Epithelial cell of esophagus (primary cell): ENCODE measurements at regions not wholly inside any gene's neighbourhood (a gene's known extent, or its start where the extent isn't known, plus 50 kb on each side); places are given as distances from the start of the nearest gene placed in this dataset.

Experiments used
- DNase-seq: peaks from one replicate; pipeline ENCODE4 v3.0.0; 2010; ENCODE audit warnings: low read depth
- H3K4me3 ChIP-seq: 2 replicates; pipeline ENCODE4 v1.5.1; 2011; ENCODE audit warnings: mild to moderate bottlenecking, low read length, control low read depth
- TF ChIP-seq, protein P1 (sequence below): IDR thresholded peaks from 2 replicates; pipeline ENCODE4 v1.5.1; 2011; ENCODE audit warnings: low read depth, mild to moderate bottlenecking, low read length, control low read depth, inconsistent platforms; ENCODE audit not compliant: insufficient read depth; ENCODE audit errors: missing control alignments

DNA sequence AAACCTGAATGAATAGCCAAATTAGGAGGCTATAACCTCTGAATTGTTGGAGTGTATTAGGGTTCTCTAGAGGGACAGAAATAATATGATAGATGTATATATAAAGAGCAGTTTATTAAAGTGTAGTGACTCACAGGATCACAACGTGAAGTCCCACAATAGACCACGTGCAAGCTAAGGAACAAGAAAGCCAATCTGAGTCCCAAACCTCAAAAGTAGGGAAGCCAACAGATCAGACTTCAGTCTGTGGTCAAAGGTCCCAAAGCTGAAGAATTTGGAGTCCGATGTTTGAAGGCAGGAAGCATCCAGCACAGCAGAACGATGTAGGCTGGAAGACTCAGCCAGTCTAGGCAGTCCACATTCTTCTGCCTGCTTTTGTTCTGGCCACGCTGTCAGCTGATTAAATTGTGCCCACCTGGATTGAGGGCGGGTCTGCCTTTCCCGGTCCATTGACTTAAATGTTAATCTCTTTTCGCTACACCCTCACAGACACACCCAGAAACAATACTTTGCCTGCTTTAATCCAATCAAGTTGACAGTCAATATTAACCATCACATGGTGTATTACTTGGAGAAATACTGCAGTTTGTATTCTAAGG is 550.6 kb downstream of the CDH10 start:
- TF ChIP-seq, protein P1, sequence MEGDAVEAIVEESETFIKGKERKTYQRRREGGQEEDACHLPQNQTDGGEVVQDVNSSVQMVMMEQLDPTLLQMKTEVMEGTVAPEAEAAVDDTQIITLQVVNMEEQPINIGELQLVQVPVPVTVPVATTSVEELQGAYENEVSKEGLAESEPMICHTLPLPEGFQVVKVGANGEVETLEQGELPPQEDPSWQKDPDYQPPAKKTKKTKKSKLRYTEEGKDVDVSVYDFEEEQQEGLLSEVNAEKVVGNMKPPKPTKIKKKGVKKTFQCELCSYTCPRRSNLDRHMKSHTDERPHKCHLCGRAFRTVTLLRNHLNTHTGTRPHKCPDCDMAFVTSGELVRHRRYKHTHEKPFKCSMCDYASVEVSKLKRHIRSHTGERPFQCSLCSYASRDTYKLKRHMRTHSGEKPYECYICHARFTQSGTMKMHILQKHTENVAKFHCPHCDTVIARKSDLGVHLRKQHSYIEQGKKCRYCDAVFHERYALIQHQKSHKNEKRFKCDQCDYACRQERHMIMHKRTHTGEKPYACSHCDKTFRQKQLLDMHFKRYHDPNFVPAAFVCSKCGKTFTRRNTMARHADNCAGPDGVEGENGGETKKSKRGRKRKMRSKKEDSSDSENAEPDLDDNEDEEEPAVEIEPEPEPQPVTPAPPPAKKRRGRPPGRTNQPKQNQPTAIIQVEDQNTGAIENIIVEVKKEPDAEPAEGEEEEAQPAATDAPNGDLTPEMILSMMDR = no peak
- no peak for DNase-seq
- no peak overlapping the region for H3K4me3 ChIP-seq

DNA sequence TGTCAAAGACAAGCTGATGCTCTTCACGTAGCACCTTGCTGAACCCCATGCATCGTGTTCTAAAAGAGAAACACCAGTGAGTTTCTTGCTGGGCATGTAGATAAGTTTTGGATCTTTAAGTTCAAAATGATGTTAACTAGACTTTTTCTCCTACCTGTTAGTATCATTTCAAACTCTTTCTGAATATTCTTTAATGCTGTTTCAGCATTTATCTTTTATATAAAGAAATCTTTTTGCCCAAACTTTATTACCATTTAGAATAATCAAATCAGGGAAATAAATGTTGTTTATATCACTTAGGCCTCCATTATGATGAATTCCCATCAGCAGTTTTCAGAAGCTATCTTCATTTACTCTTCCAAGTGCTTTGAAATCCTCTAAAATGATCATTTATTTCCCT is 542.8 kb downstream of the CDH10 start:
- TF ChIP-seq, protein P1 = no peak
- DNase-seq = no peak
- no peak overlapping the region for H3K4me3 ChIP-seq

DNA sequence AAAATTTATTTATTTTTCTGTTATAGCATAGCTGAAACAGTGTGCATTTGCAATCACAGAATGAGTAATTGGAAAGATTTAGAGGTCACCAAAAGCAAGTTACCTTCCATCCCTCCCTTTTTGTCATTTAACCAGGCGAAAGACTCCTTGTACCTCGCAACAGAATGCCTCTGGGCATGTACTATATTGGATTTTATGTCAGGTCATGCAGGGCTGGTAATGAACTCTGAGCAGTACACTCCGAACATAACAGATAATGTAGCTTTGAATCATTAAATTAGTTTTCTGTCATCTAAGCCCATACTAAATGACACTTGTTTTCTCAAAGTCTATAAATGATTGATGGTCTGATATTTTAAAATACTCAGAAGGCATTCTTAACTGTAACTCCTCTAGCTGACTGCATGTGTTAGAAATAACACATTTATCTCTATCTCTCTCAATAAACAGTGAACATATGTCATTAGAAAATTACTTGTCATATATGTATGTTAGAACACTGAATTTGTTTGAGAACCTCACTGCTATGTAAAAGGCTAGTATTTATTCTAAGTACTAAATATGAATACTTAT is 541.2 kb downstream of the CDH10 start:
- no peak overlapping the region for H3K4me3 ChIP-seq
- TF ChIP-seq, protein P1 = no peak
- no peak for DNase-seq

DNA sequence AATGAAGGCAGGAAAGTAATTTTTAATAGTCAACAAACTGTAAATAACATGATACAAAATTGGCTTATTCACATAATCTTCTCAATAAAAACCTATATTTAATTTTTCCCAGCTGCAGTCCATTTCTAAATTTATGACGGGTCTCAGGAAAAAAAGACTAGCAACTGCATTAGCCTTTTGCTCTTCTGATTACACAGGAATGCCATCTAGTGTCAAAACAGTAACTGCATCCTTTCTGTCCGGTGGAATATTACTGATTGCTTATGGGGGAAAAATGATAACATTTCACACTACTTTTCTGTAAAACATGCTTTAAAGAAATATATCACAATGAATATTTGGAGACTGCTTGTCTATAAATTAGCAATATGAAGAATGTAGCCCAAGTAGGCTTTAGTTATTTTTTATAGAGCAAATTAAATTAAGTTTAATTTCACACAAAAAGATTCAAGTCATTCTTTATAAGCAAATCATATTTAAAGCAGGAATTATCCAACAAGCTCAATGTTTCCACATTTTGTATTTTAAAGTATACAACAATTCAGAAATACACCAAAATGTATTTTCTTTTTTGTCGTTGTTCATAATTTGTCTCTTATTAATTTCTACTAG is 534.7 kb downstream of the CDH10 start:
- TF ChIP-seq, protein P1 = peak; percentile 63
- no peak overlapping the region for H3K4me3 ChIP-seq
- peak; percentile 47 for DNase-seq

DNA sequence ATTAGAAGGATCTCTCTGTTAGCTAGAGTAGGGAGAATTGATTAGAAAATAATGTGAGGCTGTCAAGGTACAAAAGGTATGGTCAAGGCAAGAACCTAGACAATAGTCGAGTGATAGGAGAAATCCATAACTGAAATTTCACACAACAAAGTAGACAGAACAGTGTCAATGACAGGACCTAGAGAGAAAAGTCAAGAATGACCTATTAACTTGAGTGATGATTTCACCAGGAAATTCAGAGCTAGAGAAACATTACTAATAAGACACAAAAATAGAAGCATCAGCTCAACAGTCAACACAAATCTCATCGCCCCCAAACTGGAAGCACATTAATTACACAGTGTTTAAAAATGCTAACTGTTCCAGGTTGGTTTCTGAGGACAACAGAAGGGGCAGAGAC is 532.4 kb downstream of the CDH10 start:
- no peak overlapping the region for H3K4me3 ChIP-seq
- no peak for DNase-seq
- TF ChIP-seq, protein P1 = no peak

DNA sequence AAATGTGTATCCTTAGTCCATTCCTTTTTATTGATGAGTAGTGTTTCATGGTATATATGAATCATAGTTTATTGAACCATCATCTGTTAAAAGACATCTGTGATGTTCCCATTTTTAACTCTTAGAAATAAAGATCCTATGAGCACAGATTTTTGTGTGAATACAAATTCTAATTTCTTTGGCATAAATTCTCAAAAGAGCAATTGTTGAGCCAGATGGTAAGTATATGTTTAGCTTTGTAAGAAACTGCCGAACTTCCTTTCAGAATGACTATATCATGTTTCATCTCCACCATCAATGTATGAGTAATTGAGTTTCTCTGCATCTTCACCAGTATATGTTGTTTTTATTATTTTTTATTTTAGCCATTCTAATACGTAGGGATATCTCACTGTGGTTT is 526.4 kb downstream of the CDH10 start:
- H3K4me3 ChIP-seq = no peak overlapping the region
- DNase-seq = no peak

More for the DNA sequence above, 526.4 kb downstream of the CDH10 start:
- TF ChIP-seq, protein P1 = no peak
